ENCODE measurements at regions not wholly inside any gene's neighbourhood (a gene's known extent, or its start where the extent isn't known, plus 50 kb on each side); places are given as distances from the start of the nearest gene placed in this dataset.

DNA sequence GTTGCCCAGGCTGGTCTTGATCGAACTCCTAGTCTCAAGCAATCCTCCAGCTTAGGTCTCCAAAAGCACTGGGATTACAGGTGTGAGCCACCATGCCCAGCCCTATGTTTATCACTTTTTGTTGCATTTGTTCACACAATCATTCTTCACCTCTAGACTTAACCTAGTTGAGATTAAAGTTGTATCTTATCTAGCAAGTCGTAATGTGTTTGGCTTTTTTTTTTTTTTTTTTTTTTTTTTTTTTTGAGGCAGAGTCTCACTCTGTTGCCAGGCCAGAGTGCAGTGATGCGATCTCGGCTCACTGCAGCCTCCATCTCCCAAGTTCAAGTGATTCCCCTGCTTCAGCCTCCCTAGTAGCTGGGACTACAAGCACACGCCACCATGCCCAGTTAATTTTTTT lies 90.2 kb upstream of the C9orf72 start:
- TF ChIP-seq, protein P1, sequence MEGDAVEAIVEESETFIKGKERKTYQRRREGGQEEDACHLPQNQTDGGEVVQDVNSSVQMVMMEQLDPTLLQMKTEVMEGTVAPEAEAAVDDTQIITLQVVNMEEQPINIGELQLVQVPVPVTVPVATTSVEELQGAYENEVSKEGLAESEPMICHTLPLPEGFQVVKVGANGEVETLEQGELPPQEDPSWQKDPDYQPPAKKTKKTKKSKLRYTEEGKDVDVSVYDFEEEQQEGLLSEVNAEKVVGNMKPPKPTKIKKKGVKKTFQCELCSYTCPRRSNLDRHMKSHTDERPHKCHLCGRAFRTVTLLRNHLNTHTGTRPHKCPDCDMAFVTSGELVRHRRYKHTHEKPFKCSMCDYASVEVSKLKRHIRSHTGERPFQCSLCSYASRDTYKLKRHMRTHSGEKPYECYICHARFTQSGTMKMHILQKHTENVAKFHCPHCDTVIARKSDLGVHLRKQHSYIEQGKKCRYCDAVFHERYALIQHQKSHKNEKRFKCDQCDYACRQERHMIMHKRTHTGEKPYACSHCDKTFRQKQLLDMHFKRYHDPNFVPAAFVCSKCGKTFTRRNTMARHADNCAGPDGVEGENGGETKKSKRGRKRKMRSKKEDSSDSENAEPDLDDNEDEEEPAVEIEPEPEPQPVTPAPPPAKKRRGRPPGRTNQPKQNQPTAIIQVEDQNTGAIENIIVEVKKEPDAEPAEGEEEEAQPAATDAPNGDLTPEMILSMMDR (IDR thresholded peaks at IDR 0.05; ENCODE audit: low read depth, low read length, poor library complexity, severe bottlenecking) = no peak
- no peak for TF ChIP-seq EZH2phosphoT487 (IDR thresholded peaks at IDR 0.05; ENCODE audit: borderline replicate concordance, low read length)

All from DOHH2 (cell line).